GM21529 (cell line): ENCODE measurements at regions not wholly inside any gene's neighbourhood (a gene's known extent, or its start where the extent isn't known, plus 50 kb on each side); places are given as distances from the start of the nearest gene placed in this dataset.
"Not testable (repeated sequence)": the region's sequence is repeated elsewhere in the genome, so short reads cannot be mapped to it uniquely, and the experiment has no call there.

ENCODE experiments used
- ATAC-seq: cut with Tn5 transposase; IDR thresholded peaks from one replicate; pipeline ENCODE4 v1.9.1; 2021; ENCODE audit not compliant: unreplicated experiment

GRCh38 chr1:96387785-96388184 lies 333.8 kb upstream of the PTBP2 start:
- no peak for ATAC-seq

- ATAC-seq, result no peak
These were observed 332.9 kb upstream of the PTBP2 start for GRCh38 chr1:96388421-96389310.

DNA sequence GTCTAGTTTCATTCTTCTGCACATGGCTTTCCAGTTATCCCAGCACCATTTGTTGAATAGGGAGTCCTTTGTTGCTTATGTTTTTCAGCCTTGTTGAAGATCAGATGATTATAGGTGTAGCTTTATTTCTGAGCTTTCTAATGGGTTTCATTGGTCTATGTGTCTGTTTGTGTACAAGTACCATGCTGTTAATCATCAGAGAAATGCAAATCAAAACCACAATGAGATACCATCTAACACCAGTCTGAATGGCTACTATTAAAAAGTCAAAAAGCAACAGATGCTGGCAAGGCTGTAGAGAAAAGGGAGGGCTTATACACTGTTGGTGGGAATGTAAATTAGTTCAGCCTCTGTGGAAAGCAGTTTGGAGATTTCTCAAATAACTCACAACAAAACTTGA lies 321.5 kb upstream of the PTBP2 start:
- no peak for ATAC-seq

GRCh38 chr1:96409087-96409486 lies 312.5 kb upstream of the PTBP2 start:
- no peak for ATAC-seq

GRCh38 chr1:96409689-96410088 lies 311.9 kb upstream of the PTBP2 start:
- no peak for ATAC-seq

DNA sequence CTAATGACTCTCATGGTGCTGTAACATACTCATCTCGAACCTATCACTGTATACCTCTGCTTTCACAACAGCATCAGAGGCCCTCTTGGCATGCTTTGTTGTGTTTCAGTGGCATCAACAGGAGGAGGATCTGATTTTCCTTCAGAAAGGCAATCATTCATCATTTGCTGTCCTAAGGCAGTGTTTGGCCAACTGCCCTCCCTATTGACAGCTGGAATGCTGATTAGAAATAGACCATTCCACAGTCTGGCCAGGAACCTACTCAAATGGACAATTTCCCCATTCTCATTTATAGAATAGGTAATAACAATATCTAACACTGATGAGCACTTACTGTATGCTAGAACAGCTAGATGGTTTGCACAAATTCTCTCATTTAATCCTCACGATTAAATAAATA lies 310.6 kb upstream of the PTBP2 start:
- no peak for ATAC-seq

DNA sequence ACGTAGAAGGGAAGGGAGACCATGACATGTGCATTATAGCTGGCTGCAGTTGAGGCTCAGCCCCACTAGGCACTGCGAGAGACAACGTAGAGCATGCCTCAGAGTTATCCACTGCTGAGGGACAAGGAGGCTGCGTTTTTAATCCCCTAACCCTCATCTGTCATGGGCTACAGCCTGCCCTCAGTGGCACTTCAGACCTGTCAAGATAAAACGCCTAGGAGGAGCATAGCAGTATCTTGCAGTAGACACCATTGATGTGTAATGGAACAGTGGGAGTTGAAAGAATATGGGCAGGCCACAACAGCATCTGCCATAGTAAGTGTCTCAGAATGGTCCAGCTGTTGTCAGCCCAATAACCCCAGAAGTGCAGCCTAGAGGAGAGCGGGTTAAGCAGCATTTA lies 307.0 kb upstream of the PTBP2 start:
- no peak for ATAC-seq

DNA sequence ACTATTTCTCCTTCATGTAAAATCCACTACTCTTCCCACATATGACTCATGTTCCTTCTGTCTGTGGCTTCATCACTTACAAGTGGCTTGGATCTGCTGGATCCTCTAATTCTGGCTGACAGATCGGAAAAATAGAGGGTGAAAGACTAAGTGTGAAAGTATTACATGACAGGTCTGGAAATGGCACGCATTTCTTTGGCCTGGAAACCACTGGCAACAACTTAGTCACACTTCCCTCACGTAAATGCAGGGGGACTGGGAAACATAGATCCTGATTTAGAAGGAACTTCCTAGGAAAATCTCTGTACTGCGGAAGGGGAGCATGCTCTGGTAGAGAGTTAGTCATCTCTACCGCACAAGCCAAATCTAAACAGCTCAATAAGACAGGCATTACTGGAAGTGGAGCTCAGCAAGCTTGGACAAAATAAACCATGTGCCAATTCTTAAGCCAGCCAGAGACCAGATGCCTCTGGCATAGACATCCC lies 305.4 kb upstream of the PTBP2 start:
- ATAC-seq, result no peak

GRCh38 chr1:96416701-96417444 lies 304.7 kb upstream of the PTBP2 start:
- ATAC-seq, result peak; percentile 94

DNA sequence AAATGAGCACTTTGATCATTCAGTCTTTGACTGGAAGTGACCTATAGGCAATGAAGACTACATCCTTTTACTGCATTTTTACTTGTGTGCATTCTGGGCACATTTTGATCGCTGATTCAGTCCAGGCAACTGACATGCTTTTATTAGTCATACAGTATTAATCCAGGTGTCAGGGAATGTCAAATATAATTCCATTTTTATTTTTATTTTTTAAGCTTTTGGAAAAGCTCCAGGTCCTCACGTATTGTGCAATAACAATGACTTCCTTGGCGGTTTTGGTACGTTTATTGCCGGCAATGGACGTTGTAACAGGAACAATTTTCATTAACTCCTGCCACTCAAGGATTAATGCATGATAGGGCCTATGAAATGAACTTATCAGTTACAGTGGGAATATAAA lies 302.6 kb upstream of the PTBP2 start:
- no peak for ATAC-seq

DNA sequence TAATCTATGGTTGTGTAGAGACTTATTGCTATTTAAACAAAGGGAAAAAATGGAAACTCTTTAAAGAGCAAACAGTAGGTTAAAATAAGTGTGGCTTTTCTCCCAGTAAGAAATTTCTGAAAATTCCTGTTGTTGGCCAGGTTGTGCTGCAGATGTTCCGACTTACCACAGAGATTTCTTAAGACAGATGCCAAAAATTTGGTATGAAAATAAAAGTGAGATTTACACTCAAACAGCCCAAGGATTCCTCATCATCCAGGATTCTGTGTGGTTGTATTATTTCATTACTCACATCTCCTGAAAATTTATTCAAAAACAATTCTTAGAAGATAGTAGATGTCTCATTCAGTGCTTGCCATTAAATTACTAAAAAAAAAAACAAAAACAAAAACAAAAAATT lies 296.7 kb upstream of the PTBP2 start:
- ATAC-seq, result no peak

DNA sequence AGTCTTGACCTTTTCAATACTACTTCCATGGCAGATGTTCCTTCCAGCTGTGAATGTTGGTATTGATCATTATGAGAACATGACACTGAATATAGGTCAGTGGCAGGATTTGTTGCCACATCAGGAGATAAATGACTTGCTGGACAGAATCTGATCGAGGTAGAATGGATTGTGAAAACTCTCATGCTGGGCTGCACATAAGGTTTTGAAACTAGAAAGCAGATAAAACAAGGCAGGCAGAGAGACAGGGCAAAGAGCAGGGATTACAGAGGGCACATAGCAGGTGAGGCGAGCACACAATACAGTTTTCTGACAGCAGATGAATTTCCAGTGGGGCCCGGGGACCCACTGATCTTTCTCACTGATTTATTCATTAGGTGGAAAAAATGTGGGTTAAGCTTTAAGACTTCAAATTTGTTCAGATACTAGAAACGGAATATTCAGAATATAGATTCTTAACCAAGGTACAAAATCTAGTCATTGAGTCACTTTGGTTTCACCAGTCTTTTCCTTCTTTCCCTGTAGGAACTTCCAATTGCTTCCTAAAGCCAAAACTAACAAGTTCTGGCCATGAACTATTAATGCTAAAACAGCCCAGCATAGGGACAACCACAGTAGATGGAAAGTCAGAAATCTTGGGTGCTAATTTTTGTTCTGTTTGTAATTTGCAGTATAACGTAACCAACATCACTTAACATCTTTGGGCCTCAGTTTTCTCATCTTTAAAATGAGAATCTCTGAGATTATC lies 296.0 kb upstream of the PTBP2 start:
- no peak for ATAC-seq

DNA sequence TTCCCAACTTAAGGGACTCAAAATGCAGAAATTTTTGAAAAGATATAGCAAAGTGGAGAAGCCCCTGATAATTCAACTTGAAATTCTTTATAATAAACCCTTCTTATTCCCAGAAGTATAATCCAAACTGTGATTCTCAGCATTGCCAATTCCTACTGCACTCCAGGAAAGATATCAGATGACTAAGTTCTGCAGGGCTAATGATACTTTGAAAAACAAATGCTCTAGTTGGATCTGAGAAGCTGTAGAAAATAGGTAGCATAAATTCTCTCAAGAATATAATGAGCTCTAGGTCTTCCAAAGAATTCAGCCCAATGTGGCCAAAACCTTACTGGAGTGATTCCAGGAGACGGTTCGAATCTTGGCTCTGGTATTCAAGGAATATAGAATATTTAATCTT lies 294.0 kb upstream of the PTBP2 start:
- ATAC-seq, result no peak

GRCh38 chr1:96445302-96445701 lies 276.3 kb upstream of the PTBP2 start:
- ATAC-seq, result no peak

GRCh38 chr1:96464066-96464465 lies 257.5 kb upstream of the PTBP2 start:
- no peak for ATAC-seq

DNA sequence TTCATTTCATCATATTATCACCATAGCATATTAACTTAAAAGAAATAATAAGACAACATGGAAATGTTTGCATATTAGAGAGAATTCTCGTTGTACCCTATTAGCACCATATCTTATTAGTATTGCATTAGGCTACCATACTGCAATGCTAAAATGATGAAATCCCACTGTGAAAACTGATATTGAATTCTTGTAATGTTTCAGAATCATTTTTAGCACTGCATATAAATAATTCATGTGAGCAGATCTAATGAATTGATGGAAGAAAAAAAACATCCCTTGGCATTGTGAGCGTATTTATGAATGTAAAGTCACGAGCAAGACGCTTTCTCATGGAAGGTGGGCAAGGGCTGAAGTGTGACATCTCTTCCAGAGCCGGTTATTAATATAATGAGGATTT lies 257.1 kb upstream of the PTBP2 start:
- ATAC-seq, result no peak

DNA sequence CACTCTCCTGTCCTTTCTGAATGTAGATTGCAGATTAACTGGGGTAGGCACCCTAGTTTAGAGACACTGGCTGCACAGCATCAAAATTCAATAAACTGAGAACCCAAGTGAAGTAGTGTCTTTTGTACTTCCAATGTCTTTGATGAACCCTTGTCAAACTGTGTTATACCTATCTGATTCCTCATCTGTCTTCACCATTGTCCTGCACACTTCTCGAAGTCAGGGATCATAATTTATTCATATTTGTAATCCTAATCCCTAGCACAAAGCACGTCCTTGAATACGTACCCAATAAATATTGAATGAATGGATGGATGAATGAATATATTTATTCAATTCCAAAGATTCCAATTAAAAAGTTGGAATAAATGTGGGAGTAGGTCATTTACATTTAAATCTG lies 256.6 kb upstream of the PTBP2 start:
- no peak for ATAC-seq

- ATAC-seq, result no peak
These were observed 256.1 kb upstream of the PTBP2 start for GRCh38 chr1:96465441-96465840.

- ATAC-seq, result no peak
These were observed 254.7 kb upstream of the PTBP2 start for GRCh38 chr1:96466842-96467241.

- ATAC-seq, result not testable (repeated sequence)
These were observed 251.9 kb upstream of the PTBP2 start for GRCh38 chr1:96469726-96470125.

DNA sequence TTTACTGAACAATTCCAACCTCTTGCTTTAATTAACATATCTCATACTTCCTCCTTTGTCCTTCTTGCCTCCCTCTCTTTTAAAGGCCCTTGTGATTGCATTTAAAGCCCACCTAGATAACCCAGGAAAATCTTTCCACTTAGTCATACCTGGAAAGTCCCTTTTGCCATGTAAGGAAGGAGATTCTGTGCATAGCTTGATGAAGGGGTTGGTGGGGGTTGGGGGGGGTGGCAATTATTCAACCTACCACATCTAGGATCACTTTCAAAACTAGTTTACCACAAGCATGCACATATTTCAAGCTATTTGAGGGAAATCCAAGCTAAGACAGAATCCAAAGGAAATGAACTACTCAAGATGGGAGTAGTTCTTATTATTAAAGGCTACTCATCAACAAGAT lies 249.1 kb upstream of the PTBP2 start:
- ATAC-seq, result no peak
